ENCODE measurements at regions not wholly inside any gene's neighbourhood (a gene's known extent, or its start where the extent isn't known, plus 50 kb on each side); places are given as distances from the start of the nearest gene placed in this dataset.
A peak's percentile ranks its signal among the peaks of the same experiment; 100 is the strongest.
"Not testable (repeated sequence)": the region's sequence is repeated elsewhere in the genome, so short reads cannot be mapped to it uniquely, and the experiment has no call there.

- not testable (repeated sequence) for DNase-seq; H3K4me1 Mint-ChIP-seq (ENCODE audit: low read depth); ATAC-seq (replicated peaks in 1 of 2); H3K4me3 Mint-ChIP-seq; H3K27ac Mint-ChIP-seq; H3K27me3 Mint-ChIP-seq (ENCODE audit: low read depth)
- Mint-ChIP-seq H3K9me3 (peaks cover 25 to 28% of the 10 kb centered on the region in 2 donors), H3K36me3 (ENCODE audit: insufficient read depth in 2 of 2) (peaks cover 26 to 32% of the 10 kb centered on the region in 2 donors)
Measured at GRCh38 chr2:91422102-91422501, 2730.6 kb downstream of the RPIA start.

GRCh38 chr2:91427148-91427547 is 2735.7 kb downstream of the RPIA start:
- not testable (repeated sequence) for H3K27me3 Mint-ChIP-seq (ENCODE audit: low read depth); H3K4me1 Mint-ChIP-seq (ENCODE audit: low read depth); DNase-seq; ATAC-seq (replicated peaks in 1 of 2); H3K4me3 Mint-ChIP-seq; H3K27ac Mint-ChIP-seq
- peaks cover 11 to 15% of the 10 kb centered on the region in 2 donors for H3K36me3 Mint-ChIP-seq (ENCODE audit: insufficient read depth in 2 of 2)
- H3K9me3 Mint-ChIP-seq, result peaks cover 10 to 14% of the 10 kb centered on the region in 2 donors

GRCh38 chr2:91441932-91442245 is 2750.4 kb downstream of the RPIA start:
- ATAC-seq (replicated peaks in 1 of 2); H3K4me1 Mint-ChIP-seq (ENCODE audit: low read depth); H3K36me3 Mint-ChIP-seq (ENCODE audit: insufficient read depth in 2 of 2); DNase-seq; H3K9me3 Mint-ChIP-seq; H3K27ac Mint-ChIP-seq: not testable (repeated sequence)
- Mint-ChIP-seq H3K27me3 (ENCODE audit: low read depth) (peaks cover 20% of the 10 kb centered on the region), H3K4me3 (peak overlapping the region; percentile 14 to 34)

- H3K4me1 Mint-ChIP-seq (ENCODE audit: low read depth), result no peaks in the 10 kb centered on the region
- peaks cover 20% of the 10 kb centered on the region for H3K27me3 Mint-ChIP-seq (ENCODE audit: low read depth)
- peaks cover 7% of the 10 kb centered on the region in 2 donors for H3K9me3 Mint-ChIP-seq
- H3K4me3 Mint-ChIP-seq, result peak overlapping the region; percentile 14 to 53
- no peak overlapping the region for H3K27ac Mint-ChIP-seq
- ATAC-seq (replicated peaks in 1 of 2) (no peak), DNase-seq (no peak)
- H3K36me3 Mint-ChIP-seq (ENCODE audit: insufficient read depth in 2 of 2), result peaks cover 7 to 8% of the 10 kb centered on the region in 2 donors
Measured at GRCh38 chr2:91442246-91442905, 2750.9 kb downstream of the RPIA start.

GRCh38 chr2:91442906-91443729 is 2751.6 kb downstream of the RPIA start:
- DNase-seq; H3K27ac Mint-ChIP-seq; ATAC-seq (replicated peaks in 1 of 2); H3K36me3 Mint-ChIP-seq (ENCODE audit: insufficient read depth in 2 of 2); H3K4me1 Mint-ChIP-seq (ENCODE audit: low read depth); H3K9me3 Mint-ChIP-seq: not testable (repeated sequence)
- H3K27me3 Mint-ChIP-seq (ENCODE audit: low read depth), result peaks cover 20% of the 10 kb centered on the region
- peak overlapping the region; percentile 32 to 53 for H3K4me3 Mint-ChIP-seq

GRCh38 chr2:91443730-91444115 is 2752.2 kb downstream of the RPIA start:
- H3K4me1 Mint-ChIP-seq (ENCODE audit: low read depth); ATAC-seq (replicated peaks in 1 of 2); DNase-seq; H3K36me3 Mint-ChIP-seq (ENCODE audit: insufficient read depth in 2 of 2); H3K9me3 Mint-ChIP-seq; H3K4me3 Mint-ChIP-seq; H3K27ac Mint-ChIP-seq: not testable (repeated sequence)
- peaks cover 20% of the 10 kb centered on the region for H3K27me3 Mint-ChIP-seq (ENCODE audit: low read depth)

- H3K4me3 Mint-ChIP-seq; DNase-seq; H3K4me1 Mint-ChIP-seq (ENCODE audit: low read depth); H3K27ac Mint-ChIP-seq; H3K36me3 Mint-ChIP-seq (ENCODE audit: insufficient read depth in 2 of 2); H3K9me3 Mint-ChIP-seq; ATAC-seq (replicated peaks in 1 of 2): not testable (repeated sequence)
- H3K27me3 Mint-ChIP-seq (ENCODE audit: low read depth), result peaks cover 20% of the 10 kb centered on the region
Measured at GRCh38 chr2:91445705-91446104, 2754.2 kb downstream of the RPIA start.

GRCh38 chr2:91446489-91446888 is 2755.0 kb downstream of the RPIA start:
- DNase-seq; H3K27ac Mint-ChIP-seq; ATAC-seq (replicated peaks in 1 of 2); H3K4me1 Mint-ChIP-seq (ENCODE audit: low read depth); H3K36me3 Mint-ChIP-seq (ENCODE audit: insufficient read depth in 2 of 2); H3K4me3 Mint-ChIP-seq: not testable (repeated sequence)
- H3K27me3 Mint-ChIP-seq (ENCODE audit: low read depth), result peaks cover 24% of the 10 kb centered on the region
- peaks cover 8 to 11% of the 10 kb centered on the region in 2 donors for H3K9me3 Mint-ChIP-seq

- not testable (repeated sequence) for DNase-seq; H3K27ac Mint-ChIP-seq; H3K36me3 Mint-ChIP-seq (ENCODE audit: insufficient read depth in 2 of 2); H3K4me3 Mint-ChIP-seq; H3K4me1 Mint-ChIP-seq (ENCODE audit: low read depth); ATAC-seq (replicated peaks in 1 of 2)
- Mint-ChIP-seq H3K9me3 (peaks cover 8 to 11% of the 10 kb centered on the region in 2 donors), H3K27me3 (ENCODE audit: low read depth) (peaks cover 24% of the 10 kb centered on the region)
Measured at GRCh38 chr2:91446915-91447314, 2755.4 kb downstream of the RPIA start.

GRCh38 chr2:91447508-91447907 is 2756.0 kb downstream of the RPIA start:
- not testable (repeated sequence) for H3K4me1 Mint-ChIP-seq (ENCODE audit: low read depth); ATAC-seq (replicated peaks in 1 of 2); DNase-seq; H3K4me3 Mint-ChIP-seq; H3K27ac Mint-ChIP-seq; H3K36me3 Mint-ChIP-seq (ENCODE audit: insufficient read depth in 2 of 2)
- H3K9me3 Mint-ChIP-seq, result peaks cover 8 to 11% of the 10 kb centered on the region in 2 donors
- H3K27me3 Mint-ChIP-seq (ENCODE audit: low read depth), result peaks cover 24% of the 10 kb centered on the region

- not testable (repeated sequence) for H3K27ac Mint-ChIP-seq; DNase-seq; ATAC-seq (replicated peaks in 1 of 2); H3K4me1 Mint-ChIP-seq (ENCODE audit: low read depth); H3K9me3 Mint-ChIP-seq; H3K4me3 Mint-ChIP-seq; H3K36me3 Mint-ChIP-seq (ENCODE audit: insufficient read depth in 2 of 2)
- peaks cover 10% of the 10 kb centered on the region for H3K27me3 Mint-ChIP-seq (ENCODE audit: low read depth)
Measured at GRCh38 chr2:91462292-91462691, 2770.8 kb downstream of the RPIA start.

GRCh38 chr2:91463007-91463406 is 2771.5 kb downstream of the RPIA start:
- not testable (repeated sequence) for H3K36me3 Mint-ChIP-seq (ENCODE audit: insufficient read depth in 2 of 2); H3K4me3 Mint-ChIP-seq; H3K27ac Mint-ChIP-seq; DNase-seq; ATAC-seq (replicated peaks in 1 of 2); H3K9me3 Mint-ChIP-seq; H3K4me1 Mint-ChIP-seq (ENCODE audit: low read depth)
- peaks cover 13% of the 10 kb centered on the region for H3K27me3 Mint-ChIP-seq (ENCODE audit: low read depth)

- H3K27ac Mint-ChIP-seq; H3K4me3 Mint-ChIP-seq; H3K4me1 Mint-ChIP-seq (ENCODE audit: low read depth); H3K9me3 Mint-ChIP-seq; DNase-seq; ATAC-seq (replicated peaks in 1 of 2); H3K36me3 Mint-ChIP-seq (ENCODE audit: insufficient read depth in 2 of 2): not testable (repeated sequence)
- H3K27me3 Mint-ChIP-seq (ENCODE audit: low read depth), result peaks cover 17% of the 10 kb centered on the region
Measured at GRCh38 chr2:91466780-91467363, 2775.4 kb downstream of the RPIA start.
